ENCODE measurements at regions not wholly inside any gene's neighbourhood (a gene's known extent, or its start where the extent isn't known, plus 50 kb on each side); places are given as distances from the start of the nearest gene placed in this dataset.
"Not testable (repeated sequence)": the region's sequence is repeated elsewhere in the genome, so short reads cannot be mapped to it uniquely, and the experiment has no call there.

DNA sequence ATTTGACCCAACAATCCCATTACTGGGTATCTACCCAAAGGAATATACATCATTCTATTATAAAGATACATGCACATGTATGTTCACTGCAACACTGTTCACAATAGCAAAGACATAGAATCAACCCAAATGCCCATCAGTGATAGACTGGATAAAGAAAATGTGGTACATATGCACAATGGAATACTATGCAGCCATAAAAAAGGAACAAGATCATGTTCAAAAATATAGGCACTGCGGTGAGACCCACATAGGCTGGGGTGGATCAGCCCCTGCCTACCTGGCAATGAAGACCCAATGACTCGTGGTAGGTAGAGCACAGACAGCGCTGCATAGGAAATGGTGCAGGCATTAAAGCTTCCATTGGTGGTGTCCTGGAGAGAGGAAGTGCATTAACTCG lies 88.6 kb upstream of the NFIL3 start:
- WGBS, 4 donors, result 89 to 92% (median 90%) methylated on average over 4 of the region's 4 CpGs
- H3K4me1 ChIP-seq (replicated peaks in 1 of 2); H3K9me3 ChIP-seq (replicated peaks in 1 of 3); H3K27ac ChIP-seq; H3K36me3 ChIP-seq (replicated peaks in 1 of 2); H3K4me3 ChIP-seq; intact Hi-C loops (cut with DNase I); DNase-seq; H3K27me3 ChIP-seq: not testable (repeated sequence)

DNA sequence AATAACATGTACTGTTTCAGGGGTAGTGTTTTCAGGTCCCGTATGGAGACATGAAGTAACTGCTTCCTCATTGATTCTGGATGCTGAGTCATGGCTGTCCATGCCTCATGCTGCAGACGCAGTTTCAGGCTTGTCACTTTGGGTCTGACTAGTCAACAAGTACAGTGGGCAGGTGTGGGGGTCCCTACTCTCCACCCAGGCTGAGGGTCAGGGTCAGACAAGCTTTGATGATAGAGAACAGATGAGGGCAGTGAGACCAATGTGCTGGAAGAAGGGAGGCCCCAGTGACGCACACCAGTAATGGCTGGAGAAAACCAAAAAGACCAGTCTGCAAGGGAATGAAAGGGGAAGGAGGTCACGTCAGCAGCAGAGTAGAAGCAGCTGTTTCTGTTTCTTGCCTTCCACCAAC lies 80.0 kb upstream of the NFIL3 start:
- H3K36me3 ChIP-seq (replicated peaks in 1 of 2), result no peaks in the 10 kb centered on the region
- no peaks in the 10 kb centered on the region for H3K27me3 ChIP-seq
- DNase-seq, result peak in 1 of 7 donors; percentile 4
- TF ChIP-seq CTCF (IDR thresholded peaks at IDR 0.05) (no peak), POLR2A (IDR thresholded peaks at IDR 0.05) (no peak)
- intact Hi-C loops (cut with DNase I), result no loop called here
- no peaks in the 10 kb centered on the region for H3K4me1 ChIP-seq (replicated peaks in 1 of 2)
- no peak overlapping the region for H3K27ac ChIP-seq
- 61 to 79% (median 72%) methylated on average over 4 of the region's 4 CpGs for WGBS, 4 donors
- H3K4me3 ChIP-seq, result no peak overlapping the region
- no peaks in the 10 kb centered on the region for H3K9me3 ChIP-seq (replicated peaks in 1 of 3)

- TF ChIP-seq CTCF (IDR thresholded peaks at IDR 0.05), result no peak
- no peak for TF ChIP-seq POLR2A (IDR thresholded peaks at IDR 0.05)
- WGBS, 4 donors, result 88 to 92% (median 88%) methylated on average over 11 to 12 of the region's 12 CpGs
- H3K4me1 ChIP-seq (replicated peaks in 1 of 2), result no peaks in the 10 kb centered on the region
- H3K4me3 ChIP-seq, result no peak overlapping the region
- no peaks in the 10 kb centered on the region for H3K9me3 ChIP-seq (replicated peaks in 1 of 3)
- H3K36me3 ChIP-seq (replicated peaks in 1 of 2), result no peaks in the 10 kb centered on the region
- no peak for DNase-seq
- intact Hi-C loops (cut with DNase I), result no loop called here
- no peaks in the 10 kb centered on the region for H3K27me3 ChIP-seq
- no peak overlapping the region for H3K27ac ChIP-seq
Observed at GRCh38 chr9:91502913-91503672, 79.5 kb upstream of the NFIL3 start.

- Histone ChIP-seq H3K27me3 (no peaks in the 10 kb centered on the region), H3K4me1 (replicated peaks in 1 of 2) (no peaks in the 10 kb centered on the region), H3K27ac (no peak overlapping the region), H3K36me3 (replicated peaks in 1 of 2) (no peaks in the 10 kb centered on the region), H3K9me3 (replicated peaks in 1 of 3) (no peaks in the 10 kb centered on the region), H3K4me3 (no peak overlapping the region)
- intact Hi-C loops (cut with DNase I), result no loop called here
- no peak for TF ChIP-seq CTCF (IDR thresholded peaks at IDR 0.05)
- no peak for TF ChIP-seq POLR2A (IDR thresholded peaks at IDR 0.05)
- WGBS, 4 donors, result 75 to 84% (median 77%) methylated on average over 6 of the region's 6 CpGs
- no peak for DNase-seq
Observed at GRCh38 chr9:91502475-91502874, 78.8 kb upstream of the NFIL3 start.

DNA sequence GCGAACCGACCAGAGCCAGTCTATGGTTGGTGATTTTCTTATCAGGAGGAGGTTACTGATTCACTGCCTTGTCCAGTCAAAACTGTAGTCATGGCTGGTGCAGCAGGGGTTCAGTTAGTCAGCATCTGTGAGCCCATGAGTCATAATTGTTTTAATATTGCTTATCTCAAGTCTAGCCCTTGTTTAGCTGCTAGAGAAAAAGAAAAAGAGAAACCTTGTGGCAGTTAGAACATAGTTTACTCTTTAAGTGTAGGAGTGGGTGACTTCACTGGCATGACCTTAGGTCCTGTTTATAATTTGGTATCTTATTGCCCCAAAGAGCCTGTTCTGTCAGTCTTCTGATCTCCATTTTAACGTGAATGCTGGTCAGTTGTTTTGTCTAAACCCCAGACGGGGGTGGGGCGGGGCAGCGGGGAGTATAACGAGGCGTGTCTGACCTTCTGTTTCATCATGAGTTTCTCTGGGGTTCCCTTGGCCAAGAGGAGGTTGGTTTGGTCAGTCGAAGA lies 76.9 kb upstream of the NFIL3 start:
- WGBS, 4 donors, result 52 to 63% (median 59%) methylated on average over 9 of the region's 9 CpGs
- TF ChIP-seq POLR2A (IDR thresholded peaks at IDR 0.05), result peak in 1 of 2 donors; percentile 10
- no peak for TF ChIP-seq CTCF (IDR thresholded peaks at IDR 0.05)
- peak overlapping the region in 1 of 4 donors; percentile 29 for H3K4me3 ChIP-seq
- peak in 5 of 7 donors; percentile 51 to 74 (median 62) for DNase-seq
- no peaks in the 10 kb centered on the region for H3K4me1 ChIP-seq (replicated peaks in 1 of 2)
- intact Hi-C loops (cut with DNase I), result no loop called here
- H3K36me3 ChIP-seq (replicated peaks in 1 of 2), result no peaks in the 10 kb centered on the region
- H3K27ac ChIP-seq, result peak overlapping the region in 4 of 5 donors; percentile 23 to 69 (median 50)
- H3K27me3 ChIP-seq, result no peaks in the 10 kb centered on the region
- no peaks in the 10 kb centered on the region for H3K9me3 ChIP-seq (replicated peaks in 1 of 3)

All from adrenal gland (tissue), 9 donors.